Body of pancreas (tissue), 4 donors: ENCODE measurements at regions not wholly inside any gene's neighbourhood (a gene's known extent, or its start where the extent isn't known, plus 50 kb on each side); places are given as distances from the start of the nearest gene placed in this dataset.

Source experiments
- ATAC-seq: fragments of 150-250 bp; one replicate; pipeline ENCODE4 v1.9.1; 2016
- DNase-seq, 4 donors: peaks; one replicate each; pipeline ENCODE4 v3.0.0-alpha.2; 2019
- H3K27ac ChIP-seq, 4 donors: fragments of 200-600 bp; sonication (generic); 1 replicate in 3 of 4; 2 replicates in 1 of 4; pipeline versions ENCODE4 v1.5.1 to v1.6.1; 2016 to 2019; ENCODE audit warnings: mild to moderate bottlenecking in 1 of 4, mixed read lengths in 1 of 4, moderate library complexity in 1 of 4
- H3K27me3 ChIP-seq, 2 donors: fragments of 200-600 bp; sonication (generic); one replicate each; pipeline ENCODE4 v1.6.0; 2016; ENCODE audit warnings: mild to moderate bottlenecking in 1 of 2
- H3K36me3 ChIP-seq, 2 donors: fragments of 200-600 bp; sonication (generic); replicated peaks in 1 of 2; 2 replicates each; pipeline ENCODE4 v1.5.1; 2016; ENCODE audit warnings: low read depth in 2 of 2; ENCODE audit not compliant: insufficient read depth in 1 of 2
- H3K4me1 ChIP-seq: fragments of 200-600 bp; sonication (generic); one replicate; pipeline ENCODE4 v1.6.0; 2016
- H3K4me3 ChIP-seq, 2 donors: fragments of 200-600 bp; sonication (generic); 1 replicate in 1 of 2; 2 replicates in 1 of 2; pipeline ENCODE4 v1.5.1; 2016 to 2019
- H3K9me3 ChIP-seq, 3 donors: fragments of 200-600 bp; sonication (generic); 1 replicate in 2 of 3; 2 replicates in 1 of 3; pipeline ENCODE4 v1.5.1; 2016
- CTCF ChIP-seq, 7 experiments: fragments of 450-650 bp in 4 of 7; fragments of 200-600 bp in 3 of 7; sonication (generic) in 3 of 7; IDR thresholded peaks; one replicate each; pipeline ENCODE4 v1.5.1; 2016 to 2019; ENCODE audit warnings: antibody characterized with exemption in 7 of 7
- POLR2A ChIP-seq, 3 donors: fragments of 450-650 bp; IDR thresholded peaks; one replicate each; pipeline ENCODE4 v1.6.1; 2016; ENCODE audit warnings: antibody characterized with exemption in 3 of 3, mild to moderate bottlenecking in 2 of 3
- WGBS, 2 donors: methylation state at CpG; one replicate each; pipeline ENCODE4 v1.1.5; 2017; 5-methylcytosine and 5-hydroxymethylcytosine counted together
- intact Hi-C: fragments of 100-400 bp; cut with DNase I; formaldehyde crosslinking; loops from one replicate; pipeline ENCODE4 v1.15.1; 2023

- H3K4me3 ChIP-seq, result no peak overlapping the region
- ATAC-seq, result peak; percentile 79
These were observed 587.7 kb upstream of the GRAMD2B start for GRCh38 chr5:125835293-125836172.

GRCh38 chr5:125836256-125836655 is 587.0 kb upstream of the GRAMD2B start:
- no peak for DNase-seq
- ATAC-seq, result no peak
- H3K27ac ChIP-seq, result no peak overlapping the region
- H3K27me3 ChIP-seq, result no peaks in the 10 kb centered on the region
- no peak overlapping the region for H3K4me3 ChIP-seq
- TF ChIP-seq CTCF (IDR thresholded peaks at IDR 0.05) (no peak), POLR2A (IDR thresholded peaks at IDR 0.05) (no peak)
- H3K4me1 ChIP-seq, result peaks cover 9% of the 10 kb centered on the region
- no peaks in the 10 kb centered on the region for H3K36me3 ChIP-seq
- intact Hi-C loops, result no loop called here
- H3K9me3 ChIP-seq, result peaks cover 0 to 2% (median 0%) of the 10 kb centered on the region in 3 donors
- 74 to 76% methylated on average over 2 of the region's 2 CpGs for WGBS, 2 donors

More at GRCh38 chr5:125835293-125836172, 587.7 kb upstream of the GRAMD2B start:
- no peaks in the 10 kb centered on the region for H3K36me3 ChIP-seq
- H3K27ac ChIP-seq, result no peak overlapping the region
- peak; percentile 56 to 86 (median 74) for TF ChIP-seq CTCF (IDR thresholded peaks at IDR 0.05)
- TF ChIP-seq POLR2A (IDR thresholded peaks at IDR 0.05), result no peak
- 8 to 11% methylated on average over 11 of the region's 11 CpGs for WGBS, 2 donors
- peak; percentile 57 to 63 (median 59) for DNase-seq
- intact Hi-C loops, result no loop called here
- H3K4me1 ChIP-seq, result peaks cover 9% of the 10 kb centered on the region
- H3K9me3 ChIP-seq, result peaks cover 0 to 5% (median 0%) of the 10 kb centered on the region in 3 donors
- no peaks in the 10 kb centered on the region for H3K27me3 ChIP-seq

GRCh38 chr5:125837866-125838265 is 585.3 kb upstream of the GRAMD2B start:
- Histone ChIP-seq H3K4me3 (no peak overlapping the region), H3K4me1 (peaks cover 9% of the 10 kb centered on the region), H3K36me3 (no peaks in the 10 kb centered on the region), H3K27ac (no peak overlapping the region), H3K27me3 (no peaks in the 10 kb centered on the region), H3K9me3 (no peaks in the 10 kb centered on the region)
- no peak for DNase-seq
- no peak for TF ChIP-seq CTCF (IDR thresholded peaks at IDR 0.05)
- TF ChIP-seq POLR2A (IDR thresholded peaks at IDR 0.05), result no peak
- WGBS, 2 donors, result 87 to 90% methylated on average over 3 of the region's 3 CpGs
- intact Hi-C loops, result no loop called here
- ATAC-seq, result no peak

GRCh38 chr5:125847561-125847960 is 575.6 kb upstream of the GRAMD2B start:
- TF ChIP-seq POLR2A (IDR thresholded peaks at IDR 0.05), result no peak
- intact Hi-C loops, result no loop called here

GRCh38 chr5:125848751-125849150 is 574.5 kb upstream of the GRAMD2B start:
- TF ChIP-seq POLR2A (IDR thresholded peaks at IDR 0.05) (no peak), CTCF (IDR thresholded peaks at IDR 0.05) (no peak)
- Histone ChIP-seq H3K27me3 (no peaks in the 10 kb centered on the region), H3K9me3 (no peaks in the 10 kb centered on the region), H3K4me1 (no peaks in the 10 kb centered on the region), H3K4me3 (no peak overlapping the region), H3K36me3 (no peaks in the 10 kb centered on the region), H3K27ac (no peak overlapping the region)
- intact Hi-C loops, result no loop called here
- ATAC-seq, result no peak
- DNase-seq, result no peak
- WGBS, 2 donors, result 57 to 70% methylated on average over 2 of the region's 2 CpGs

More at GRCh38 chr5:125847561-125847960, 575.6 kb upstream of the GRAMD2B start:
- ATAC-seq, result no peak
- 66 to 83% methylated on average over 2 of the region's 2 CpGs for WGBS, 2 donors
- Histone ChIP-seq H3K9me3 (no peaks in the 10 kb centered on the region), H3K4me1 (no peaks in the 10 kb centered on the region), H3K27me3 (no peaks in the 10 kb centered on the region), H3K27ac (no peak overlapping the region), H3K36me3 (no peaks in the 10 kb centered on the region), H3K4me3 (no peak overlapping the region)
- no peak for DNase-seq
